H1 (cell line): ENCODE measurements at regions not wholly inside any gene's neighbourhood (a gene's known extent, or its start where the extent isn't known, plus 50 kb on each side); places are given as distances from the start of the nearest gene placed in this dataset.

Experiments
- CTCF ChIA-PET: fragments of 300-600 bp; sonication (Branson Sonifier 250); formaldehyde crosslinking; loops from one replicate; lab custom pipeline; 2021; ENCODE audit not compliant: partially characterized antibody; lab: Charles Lee
- POLR2A ChIA-PET: fragments of 300-600 bp; sonication (Branson Sonifier 250); formaldehyde crosslinking; loops from one replicate; lab custom pipeline; 2021; ENCODE audit warnings: inconsistent platforms; ENCODE audit not compliant: partially characterized antibody; lab: Charles Lee
- DNase-seq, 2 experiments: peaks; one replicate each; pipeline versions ENCODE4 v3.0.0 to v3.0.0-alpha.2; 2010 to 2022; ENCODE audit warnings: low spot score in 2 of 2, low read depth in 1 of 2, mixed read lengths in 1 of 2
- FAIRE-seq: peaks from 2 replicates; lab custom pipeline; 2011; peaks lifted over from hg19 to GRCh38; lab: Jason Lieb, UNC
- H2AFZ ChIP-seq: 2 replicates; pipeline ENCODE4 v1.8.1; 2012; ENCODE audit warnings: low read length, inconsistent platforms
- H2AK5ac ChIP-seq: 2 replicates; pipeline ENCODE4 v1.6.1; 2013; ENCODE audit warnings: low read depth, low read length
- H2BK120ac ChIP-seq: replicated peaks from 2 replicates; pipeline ENCODE3; 2013; ENCODE audit warnings: low read depth, low read length, inconsistent platforms
- H2BK12ac ChIP-seq: 2 replicates; pipeline ENCODE4 v1.6.1; 2013; ENCODE audit warnings: low read depth, low read length
- H2BK15ac ChIP-seq: 2 replicates; pipeline ENCODE4 v1.6.1; 2013; ENCODE audit warnings: low read length
- H2BK20ac ChIP-seq: 2 replicates; pipeline ENCODE4 v1.6.1; 2013; ENCODE audit warnings: low read length
- H2BK5ac ChIP-seq: 2 replicates; pipeline ENCODE4 v1.6.1; 2013; ENCODE audit warnings: low read depth, low read length
- H3K14ac ChIP-seq: 2 replicates; pipeline ENCODE4 v1.6.1; 2013; ENCODE audit warnings: inconsistent platforms; ENCODE audit not compliant: insufficient read length
- H3K18ac ChIP-seq: 2 replicates; pipeline ENCODE4 v1.6.1; 2013; ENCODE audit warnings: low read length; ENCODE audit errors: extremely low read depth
- H3K23ac ChIP-seq: 2 replicates; pipeline ENCODE4 v1.6.1; 2013; ENCODE audit warnings: inconsistent platforms; ENCODE audit not compliant: insufficient read length
- H3K23me2 ChIP-seq: 2 replicates; pipeline ENCODE4 v1.6.1; 2013; ENCODE audit warnings: low read depth, low read length
- H3K27ac ChIP-seq: 2 replicates; pipeline ENCODE4 v1.6.1; 2011; ENCODE audit warnings: low read depth, low read length, inconsistent platforms
- H3K27me3 ChIP-seq, 4 experiments: replicated peaks in 1 of 4; 1 replicate in 1 of 4; 2 replicates in 3 of 4; pipeline versions ENCODE4 v1.6.1 to v1.8.1; 2011 to 2013; ENCODE audit warnings: low read length in 3 of 4, mild to moderate bottlenecking in 3 of 4, inconsistent platforms in 2 of 4, mixed read lengths in 2 of 4, moderate library complexity in 1 of 4; ENCODE audit not compliant: control insufficient read depth in 3 of 4, insufficient read depth in 3 of 4; ENCODE audit errors: extremely low read depth in 1 of 4
- H3K36me3 ChIP-seq, 4 experiments: 2 replicates each; pipeline versions ENCODE4 v1.6.1 to v1.8.1; 2011 to 2013; ENCODE audit warnings: mild to moderate bottlenecking in 4 of 4, low read length in 3 of 4, moderate library complexity in 2 of 4, control low read depth in 1 of 4, inconsistent platforms in 1 of 4; ENCODE audit not compliant: insufficient read depth in 4 of 4, control insufficient read depth in 2 of 4
- H3K4ac ChIP-seq: replicated peaks from 2 replicates; pipeline ENCODE3; 2013; ENCODE audit warnings: low read length, low read depth, mixed read lengths, inconsistent platforms; ENCODE audit not compliant: insufficient read length
- H3K4me1 ChIP-seq, 4 experiments: replicated peaks in 1 of 4; 1 replicate in 1 of 4; 2 replicates in 3 of 4; pipeline versions ENCODE4 v1.6.1 to v1.8.1; 2011 to 2013; ENCODE audit warnings: low read length in 3 of 4, inconsistent platforms in 2 of 4, mixed read lengths in 1 of 4; ENCODE audit not compliant: insufficient read depth in 4 of 4, control insufficient read depth in 3 of 4
- H3K4me2 ChIP-seq, 2 experiments: 2 replicates each; pipeline versions ENCODE4 v1.6.1 to v1.8.1; 2011 to 2013; ENCODE audit warnings: low read depth in 2 of 2, low read length in 2 of 2, control low read depth in 1 of 2, inconsistent platforms in 1 of 2, mild to moderate bottlenecking in 1 of 2; ENCODE audit not compliant: insufficient read depth in 1 of 2
- H3K4me3 ChIP-seq, 4 experiments: fragments of 200-600, 300-600 bp in 1 of 4; sonication (generic), shearing (Covaris generic), sonication (Bioruptor Twin) in 1 of 4; 2 replicates each; pipeline versions ENCODE4 v1.5.1 to v1.8.1; 2011 to 2016; ENCODE audit warnings: low read length in 4 of 4, low read depth in 3 of 4, control low read depth in 2 of 4, inconsistent platforms in 2 of 4, mild to moderate bottlenecking in 2 of 4, mixed read lengths in 1 of 4, moderate library complexity in 1 of 4; ENCODE audit not compliant: insufficient read depth in 2 of 4; ENCODE audit errors: extremely low read depth in 1 of 4
- H3K56ac ChIP-seq: replicated peaks from 2 replicates; pipeline ENCODE3; 2013; ENCODE audit warnings: low read depth, mild to moderate bottlenecking, mixed read lengths, low read length, inconsistent platforms; ENCODE audit not compliant: insufficient read length
- H3K79me1 ChIP-seq: 2 replicates; pipeline ENCODE4 v1.6.1; 2013; ENCODE audit warnings: low read depth, low read length, control low read depth
- H3K79me2 ChIP-seq, 2 experiments: 2 replicates each; pipeline versions ENCODE4 v1.6.1 to v1.8.1; 2012 to 2013; ENCODE audit warnings: low read length in 2 of 2, mild to moderate bottlenecking in 2 of 2, inconsistent platforms in 1 of 2; ENCODE audit not compliant: insufficient read depth in 2 of 2, control insufficient read depth in 1 of 2
- H3K9ac ChIP-seq, 4 experiments: replicated peaks in 1 of 4; 1 replicate in 1 of 4; 2 replicates in 3 of 4; pipeline versions ENCODE4 v1.6.1 to v1.8.1; 2011 to 2013; ENCODE audit warnings: low read depth in 3 of 4, low read length in 3 of 4, control low read depth in 2 of 4, mild to moderate bottlenecking in 2 of 4, moderate library complexity in 2 of 4, inconsistent platforms in 1 of 4; ENCODE audit errors: extremely low read depth in 1 of 4
- H3K9me3 ChIP-seq, 2 experiments: 2 replicates each; pipeline versions ENCODE4 v1.6.1 to v1.8.1; 2012 to 2013; ENCODE audit warnings: mild to moderate bottlenecking in 2 of 2, moderate library complexity in 2 of 2, control low read depth in 1 of 2, inconsistent platforms in 1 of 2, low read depth in 1 of 2, low read length in 1 of 2, mixed read lengths in 1 of 2; ENCODE audit not compliant: insufficient read depth in 2 of 2
- H4K20me1 ChIP-seq, 2 experiments: replicated peaks in 1 of 2; 2 replicates each; pipeline versions ENCODE3 to v1.8.1; 2011 to 2013; ENCODE audit warnings: inconsistent platforms in 2 of 2, low read length in 2 of 2, mild to moderate bottlenecking in 1 of 2; ENCODE audit not compliant: insufficient read depth in 2 of 2, control insufficient read depth in 1 of 2
- H4K5ac ChIP-seq: 2 replicates; pipeline ENCODE4 v1.6.1; 2013; ENCODE audit warnings: low read length, low read depth, mixed read lengths, inconsistent platforms; ENCODE audit not compliant: insufficient read length
- H4K8ac ChIP-seq: 2 replicates; pipeline ENCODE4 v1.8.0; 2013; ENCODE audit warnings: mild to moderate bottlenecking, moderate library complexity, low read length, inconsistent platforms; ENCODE audit not compliant: insufficient read depth; ENCODE audit errors: extremely low read depth
- H4K91ac ChIP-seq: replicated peaks from 2 replicates; pipeline ENCODE3; 2013; ENCODE audit warnings: low read length, mixed read lengths, inconsistent platforms; ENCODE audit not compliant: insufficient read length
- CTBP2 ChIP-seq: IDR thresholded peaks from 2 replicates; pipeline ENCODE4 v1.7.0; 2011; ENCODE audit warnings: borderline replicate concordance, mild to moderate bottlenecking, moderate library complexity, mixed read lengths, low read length; ENCODE audit not compliant: insufficient read depth, insufficient read length
- TAF7 ChIP-seq: optimal IDR thresholded peaks from 2 replicates; pipeline ENCODE3; 2011; ENCODE audit warnings: low read depth, mild to moderate bottlenecking, inconsistent platforms, low read length, moderate library complexity, borderline replicate concordance
- WGBS, 2 experiments: shearing (Covaris generic) in 1 of 2; methylation state at CpG; one replicate each; pipeline versions ENCODE4 v1.1.6 to v1.1.7; 2013 to 2015; ENCODE audit warnings: low lambda C conversion rate in 2 of 2, mixed read lengths in 2 of 2, inconsistent platforms in 1 of 2, low coverage in 1 of 2, missing lambda C conversion rate in 1 of 2; ENCODE audit not compliant: insufficient replicate concordance in 2 of 2, insufficient coverage in 1 of 2, insufficient read length in 1 of 2; ENCODE audit errors: extremely low coverage in 1 of 2, missing lambda C conversion rate in 1 of 2; 5-methylcytosine and 5-hydroxymethylcytosine counted together

- no peaks in the 10 kb centered on the region for H3K9me3 ChIP-seq
- no peaks in the 10 kb centered on the region for H3K79me2 ChIP-seq
- no peak overlapping the region for H3K27ac ChIP-seq
- H3K18ac ChIP-seq = no peak overlapping the region
- no peak for TF ChIP-seq CTBP2
- no peak for TF ChIP-seq TAF7
- H3K4ac ChIP-seq = no peak overlapping the region
- H4K8ac ChIP-seq = no peak overlapping the region
- H2BK5ac ChIP-seq = no peak overlapping the region
- no peaks in the 10 kb centered on the region for H3K23me2 ChIP-seq
- no peak overlapping the region for H3K9ac ChIP-seq
- no peak overlapping the region for H4K5ac ChIP-seq
- no peaks in the 10 kb centered on the region for H3K79me1 ChIP-seq
- no peak overlapping the region for H2BK120ac ChIP-seq
- H2BK12ac ChIP-seq = no peak overlapping the region
- no peak overlapping the region for H2AK5ac ChIP-seq
- ChIA-PET POLR2A (no interaction called here), CTCF (interaction anchor here (2.1 kb wide), 1 partner anchor 14 kb away, joined by 10 read pairs; no protein-coding TSS in a partner anchor)
- no peaks in the 10 kb centered on the region for H3K4me1 ChIP-seq
- no peak overlapping the region for H2AFZ ChIP-seq
- H3K27me3 ChIP-seq = no peaks in the 10 kb centered on the region
- no peak overlapping the region for H3K4me3 ChIP-seq
- H2BK20ac ChIP-seq = no peak overlapping the region
- DNase-seq (no peak), FAIRE-seq (no peak)
- H4K91ac ChIP-seq = no peak overlapping the region
- H3K36me3 ChIP-seq = no peaks in the 10 kb centered on the region
- H3K56ac ChIP-seq = no peak overlapping the region
- no peak overlapping the region for H3K4me2 ChIP-seq
- no peak overlapping the region for H3K23ac ChIP-seq
- no peak overlapping the region for H3K14ac ChIP-seq
- WGBS, 2 experiments = 93% methylated on average over 7 of the region's 7 CpGs; no CpG with 5 or more reads in 1 of the 2 experiments
- no peak overlapping the region for H2BK15ac ChIP-seq
- H4K20me1 ChIP-seq = no peaks in the 10 kb centered on the region
Observed at GRCh38 chr7:3141326-3141725, 97.7 kb upstream of the CARD11 start.
